Adipocyte (in vitro differentiated cells): ENCODE measurements at regions not wholly inside any gene's neighbourhood (a gene's known extent, or its start where the extent isn't known, plus 50 kb on each side); places are given as distances from the start of the nearest gene placed in this dataset.

ENCODE experiments used
- DNase-seq: peaks from one replicate; pipeline ENCODE4 v3.0.0-alpha.2; 2015; ENCODE audit warnings: low read depth
- H3K27me3 ChIP-seq: replicated peaks from 2 replicates; pipeline ENCODE4 v1.7.0; 2013; ENCODE audit warnings: mild to moderate bottlenecking, low read length, moderate library complexity; ENCODE audit not compliant: control insufficient read depth, insufficient read depth
- H3K36me3 ChIP-seq: 2 replicates; pipeline ENCODE4 v1.7.0; 2013; ENCODE audit warnings: low read length, mild to moderate bottlenecking, moderate library complexity; ENCODE audit not compliant: control insufficient read depth, insufficient read depth, severe bottlenecking
- H3K4me1 ChIP-seq: 2 replicates; pipeline ENCODE4 v1.7.0; 2013; ENCODE audit warnings: mild to moderate bottlenecking, low read length, moderate library complexity; ENCODE audit not compliant: control insufficient read depth, insufficient read depth
- H3K4me3 ChIP-seq: 2 replicates; pipeline ENCODE4 v1.7.0; 2013; ENCODE audit warnings: mild to moderate bottlenecking, low read length, moderate library complexity
- H3K9ac ChIP-seq: 2 replicates; pipeline ENCODE4 v1.7.0; 2013; ENCODE audit warnings: mild to moderate bottlenecking, low read length, moderate library complexity
- H3K9me3 ChIP-seq: 2 replicates; pipeline ENCODE4 v1.7.0; 2013; ENCODE audit warnings: mild to moderate bottlenecking, low read length, moderate library complexity; ENCODE audit not compliant: control insufficient read depth

- no peak for DNase-seq
- Histone ChIP-seq H3K4me3 (no peak overlapping the region), H3K9me3 (no peaks in the 10 kb centered on the region), H3K4me1 (no peaks in the 10 kb centered on the region), H3K36me3 (no peaks in the 10 kb centered on the region), H3K9ac (no peak overlapping the region), H3K27me3 (no peaks in the 10 kb centered on the region)
Measured at GRCh38 chr16:63467513-63467912, 1431.3 kb upstream of the CDH8 start.

GRCh38 chr16:63462316-63462715 lies 1426.1 kb upstream of the CDH8 start:
- H3K4me1 ChIP-seq = no peaks in the 10 kb centered on the region
- no peak overlapping the region for H3K9ac ChIP-seq
- no peaks in the 10 kb centered on the region for H3K36me3 ChIP-seq
- H3K9me3 ChIP-seq = no peaks in the 10 kb centered on the region
- H3K27me3 ChIP-seq = no peaks in the 10 kb centered on the region
- H3K4me3 ChIP-seq = no peak overlapping the region
- DNase-seq = no peak

GRCh38 chr16:63461248-63461841 lies 1425.1 kb upstream of the CDH8 start:
- DNase-seq = peak; percentile 82
- Histone ChIP-seq H3K9me3 (no peaks in the 10 kb centered on the region), H3K4me1 (no peaks in the 10 kb centered on the region), H3K36me3 (no peaks in the 10 kb centered on the region), H3K27me3 (no peaks in the 10 kb centered on the region), H3K9ac (no peak overlapping the region), H3K4me3 (no peak overlapping the region)

GRCh38 chr16:63458846-63459245 lies 1422.6 kb upstream of the CDH8 start:
- H3K36me3 ChIP-seq = no peaks in the 10 kb centered on the region
- H3K27me3 ChIP-seq = no peaks in the 10 kb centered on the region
- no peak overlapping the region for H3K4me3 ChIP-seq
- no peak overlapping the region for H3K9ac ChIP-seq
- DNase-seq = no peak
- no peaks in the 10 kb centered on the region for H3K9me3 ChIP-seq
- no peaks in the 10 kb centered on the region for H3K4me1 ChIP-seq

- H3K9me3 ChIP-seq = no peaks in the 10 kb centered on the region
- no peaks in the 10 kb centered on the region for H3K4me1 ChIP-seq
- no peak for DNase-seq
- no peaks in the 10 kb centered on the region for H3K36me3 ChIP-seq
- no peak overlapping the region for H3K9ac ChIP-seq
- no peak overlapping the region for H3K4me3 ChIP-seq
- no peaks in the 10 kb centered on the region for H3K27me3 ChIP-seq
Measured at GRCh38 chr16:63457869-63458268, 1421.6 kb upstream of the CDH8 start.

- Histone ChIP-seq H3K27me3 (no peaks in the 10 kb centered on the region), H3K4me1 (no peaks in the 10 kb centered on the region), H3K36me3 (no peaks in the 10 kb centered on the region), H3K9ac (no peak overlapping the region), H3K4me3 (no peak overlapping the region), H3K9me3 (no peaks in the 10 kb centered on the region)
- no peak for DNase-seq
Measured at GRCh38 chr16:63453261-63453660, 1417.0 kb upstream of the CDH8 start.

GRCh38 chr16:63447121-63447520 lies 1410.9 kb upstream of the CDH8 start:
- H3K36me3 ChIP-seq = no peaks in the 10 kb centered on the region
- H3K9me3 ChIP-seq = no peaks in the 10 kb centered on the region
- no peak overlapping the region for H3K9ac ChIP-seq
- no peak overlapping the region for H3K4me3 ChIP-seq
- DNase-seq = no peak
- no peaks in the 10 kb centered on the region for H3K4me1 ChIP-seq
- no peaks in the 10 kb centered on the region for H3K27me3 ChIP-seq

- H3K4me1 ChIP-seq = no peaks in the 10 kb centered on the region
- no peak overlapping the region for H3K4me3 ChIP-seq
- H3K9ac ChIP-seq = no peak overlapping the region
- no peak for DNase-seq
- H3K36me3 ChIP-seq = no peaks in the 10 kb centered on the region
- H3K27me3 ChIP-seq = no peaks in the 10 kb centered on the region
- H3K9me3 ChIP-seq = no peaks in the 10 kb centered on the region
Measured at GRCh38 chr16:63442246-63442645, 1406.0 kb upstream of the CDH8 start.

- Histone ChIP-seq H3K9me3 (no peaks in the 10 kb centered on the region), H3K36me3 (no peaks in the 10 kb centered on the region), H3K9ac (no peak overlapping the region), H3K4me1 (no peaks in the 10 kb centered on the region), H3K4me3 (no peak overlapping the region), H3K27me3 (no peaks in the 10 kb centered on the region)
- DNase-seq = peak; percentile 45
Measured at GRCh38 chr16:63426275-63426870, 1390.1 kb upstream of the CDH8 start.

- Histone ChIP-seq H3K36me3 (no peaks in the 10 kb centered on the region), H3K27me3 (no peaks in the 10 kb centered on the region), H3K4me3 (no peak overlapping the region), H3K9me3 (no peaks in the 10 kb centered on the region), H3K4me1 (no peaks in the 10 kb centered on the region), H3K9ac (no peak overlapping the region)
- no peak for DNase-seq
Measured at GRCh38 chr16:63422715-63423114, 1386.5 kb upstream of the CDH8 start.

GRCh38 chr16:63416712-63417111 lies 1380.5 kb upstream of the CDH8 start:
- Histone ChIP-seq H3K27me3 (no peaks in the 10 kb centered on the region), H3K4me3 (no peak overlapping the region), H3K9me3 (no peaks in the 10 kb centered on the region), H3K9ac (no peak overlapping the region), H3K36me3 (no peaks in the 10 kb centered on the region), H3K4me1 (no peaks in the 10 kb centered on the region)
- no peak for DNase-seq

GRCh38 chr16:63415014-63415413 lies 1378.8 kb upstream of the CDH8 start:
- DNase-seq = no peak
- no peaks in the 10 kb centered on the region for H3K27me3 ChIP-seq
- H3K9me3 ChIP-seq = no peaks in the 10 kb centered on the region
- H3K36me3 ChIP-seq = no peaks in the 10 kb centered on the region
- H3K4me1 ChIP-seq = no peaks in the 10 kb centered on the region
- H3K9ac ChIP-seq = no peak overlapping the region
- H3K4me3 ChIP-seq = no peak overlapping the region
